GM18951 (cell line): ENCODE measurements at regions not wholly inside any gene's neighbourhood (a gene's known extent, or its start where the extent isn't known, plus 50 kb on each side); places are given as distances from the start of the nearest gene placed in this dataset.

ENCODE experiments used
- POLR2A ChIP-seq: IDR thresholded peaks from 4 replicates; pipeline ENCODE4 v1.6.1; 2011; ENCODE audit warnings: mild to moderate bottlenecking; ENCODE audit not compliant: insufficient read length, insufficient read depth; ENCODE audit errors: extremely low read depth
- in situ Hi-C: fragments of 300-500 bp; cut with MboI; formaldehyde crosslinking; loops from one replicate; pipeline ENCODE4 v1.12.0; 2022; ENCODE audit warnings: low sequenced_read_pairs, mixed read lengths, inconsistent platforms; ENCODE audit not compliant: unreplicated experiment

DNA sequence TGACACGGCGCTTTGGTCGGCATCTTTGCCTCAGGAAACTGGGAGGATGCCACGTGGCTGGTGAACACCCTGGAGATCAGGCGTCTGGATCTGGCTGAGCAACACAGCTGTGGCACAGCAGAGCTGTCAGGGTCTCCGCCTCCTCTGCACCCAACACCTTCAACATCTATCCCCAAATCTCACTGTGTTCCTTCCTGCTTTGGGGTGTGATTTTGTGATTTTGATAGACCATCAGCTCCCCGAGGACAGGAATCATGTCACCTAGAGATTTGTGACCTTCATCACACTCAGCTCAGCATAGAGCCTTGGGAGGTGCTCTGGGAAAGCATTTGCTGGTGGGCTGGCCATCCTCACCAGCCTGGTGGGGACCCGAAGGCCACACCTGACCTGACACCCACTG, 203.7 kb upstream of the FOXQ1 start:
- TF ChIP-seq POLR2A: no peak
- in situ Hi-C loops: no loop called here

DNA sequence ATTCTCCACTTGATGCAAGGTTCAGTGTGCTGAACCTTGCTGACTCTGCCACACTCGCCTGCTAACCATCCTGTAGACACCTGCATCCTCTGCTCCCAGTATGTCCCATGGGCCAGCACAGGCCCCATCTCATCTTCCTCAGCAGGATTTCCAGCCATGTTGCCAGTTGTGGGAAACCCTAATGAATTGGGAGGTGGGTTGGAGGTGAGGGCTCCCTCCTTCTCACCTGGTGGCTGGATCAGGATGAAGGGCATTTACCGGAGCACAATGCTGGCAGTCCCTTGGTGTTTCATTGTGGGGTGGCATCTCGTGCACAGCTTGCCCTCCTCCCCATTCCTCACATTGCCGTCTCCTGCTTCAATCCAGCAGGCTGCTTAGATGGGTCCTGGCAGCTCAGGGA, 204.3 kb upstream of the FOXQ1 start:
- in situ Hi-C loops: no loop called here
- no peak for TF ChIP-seq POLR2A

- no peak for TF ChIP-seq POLR2A
- in situ Hi-C loops: no loop called here
Observed at GRCh38 chr6:1105833-1106400, 206.0 kb upstream of the FOXQ1 start.

- in situ Hi-C loops: no loop called here
- no peak for TF ChIP-seq POLR2A
Observed at GRCh38 chr6:1104988-1105670, 206.8 kb upstream of the FOXQ1 start.

GRCh38 chr6:1103945-1104623, 207.8 kb upstream of the FOXQ1 start:
- in situ Hi-C loops: no loop called here
- no peak for TF ChIP-seq POLR2A

- no peak for TF ChIP-seq POLR2A
- in situ Hi-C loops: no loop called here
Observed at GRCh38 chr6:1103021-1103420, 208.9 kb upstream of the FOXQ1 start.

GRCh38 chr6:1100269-1100668, 211.6 kb upstream of the FOXQ1 start:
- TF ChIP-seq POLR2A: no peak
- in situ Hi-C loops: no loop called here

DNA sequence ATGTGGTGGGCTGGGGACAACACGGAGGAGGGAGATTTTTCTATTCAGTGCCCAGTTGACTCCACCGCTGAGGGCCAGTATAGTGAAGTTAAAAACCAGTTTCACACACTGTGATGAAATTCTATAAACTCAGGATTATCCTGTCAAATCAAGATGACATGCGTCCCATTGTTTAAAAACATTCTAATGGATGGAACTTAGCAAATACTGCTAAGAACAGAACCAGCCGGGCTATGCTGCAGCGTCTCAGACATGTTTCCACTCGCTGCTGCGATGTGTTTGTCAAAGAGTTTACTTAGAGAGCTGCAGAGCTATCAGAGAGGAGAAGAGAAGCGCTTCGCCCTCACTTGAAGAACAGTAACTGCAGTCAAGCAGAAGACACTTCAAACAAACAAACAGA, 212.6 kb upstream of the FOXQ1 start:
- in situ Hi-C loops: no loop called here

DNA sequence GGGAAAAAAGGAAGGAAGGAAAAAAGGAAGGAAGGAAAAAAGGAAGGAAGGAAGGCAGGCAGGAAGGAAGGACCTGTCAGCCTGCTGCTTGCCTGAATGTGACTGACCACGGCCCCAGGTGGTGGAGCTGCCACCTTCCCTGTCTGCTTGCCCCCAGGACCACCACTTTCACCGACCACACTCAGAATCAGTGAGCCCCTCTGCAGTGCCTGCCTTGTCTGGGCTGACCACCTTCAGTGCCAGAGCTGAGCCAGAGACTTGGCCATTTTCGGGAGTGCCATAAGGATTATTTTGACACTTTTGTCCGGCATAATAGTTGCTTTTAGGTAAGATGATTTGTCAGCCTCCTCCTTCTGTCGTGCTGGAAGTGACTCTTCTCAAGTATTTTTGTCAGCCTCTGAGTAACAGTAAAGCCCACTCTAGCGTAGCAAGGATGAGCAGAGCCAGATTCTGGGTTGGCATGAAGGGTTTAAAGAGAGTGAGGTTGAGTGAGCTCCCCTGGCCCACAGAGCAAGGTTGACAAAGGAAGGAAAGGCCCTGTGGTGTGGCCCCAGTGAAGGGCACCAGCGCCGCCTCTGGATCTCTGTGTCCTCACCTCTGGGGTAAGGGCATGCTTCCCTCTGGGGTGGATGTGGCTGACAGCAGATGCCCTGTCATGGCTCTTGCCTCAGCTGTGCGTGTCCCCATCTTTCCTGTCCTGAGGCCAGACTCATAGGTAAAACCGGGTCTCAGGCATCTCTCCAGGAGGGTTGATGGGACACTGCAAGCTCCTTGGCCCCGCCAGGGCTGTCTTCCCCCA, 214.7 kb upstream of the FOXQ1 start:
- in situ Hi-C loops: no loop called here
- no peak for TF ChIP-seq POLR2A

More for the DNA sequence above, 212.6 kb upstream of the FOXQ1 start:
- TF ChIP-seq POLR2A: no peak

DNA sequence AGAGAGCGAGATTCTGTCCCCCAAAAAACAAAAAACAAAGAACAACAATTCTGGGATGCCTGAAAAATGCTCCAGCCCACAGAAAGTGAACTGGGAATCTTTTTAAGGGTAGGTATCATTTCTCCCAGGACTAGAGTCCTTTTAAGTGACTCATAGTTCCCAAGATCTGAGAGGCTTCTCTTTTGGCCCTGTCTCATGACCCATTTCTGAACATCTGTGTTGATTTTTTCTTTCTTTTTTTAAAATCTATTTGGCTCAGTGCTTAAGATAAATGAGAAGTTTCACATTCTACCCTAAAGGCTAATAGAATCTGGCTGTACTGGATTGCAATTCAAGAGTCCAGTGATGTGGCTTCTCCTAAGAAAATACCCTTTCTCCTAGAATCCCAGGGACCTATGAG, 217.6 kb upstream of the FOXQ1 start:
- in situ Hi-C loops: no loop called here
- TF ChIP-seq POLR2A: no peak

- in situ Hi-C loops: no loop called here
- TF ChIP-seq POLR2A: no peak
Observed at GRCh38 chr6:1091900-1092299, 220.0 kb upstream of the FOXQ1 start.

DNA sequence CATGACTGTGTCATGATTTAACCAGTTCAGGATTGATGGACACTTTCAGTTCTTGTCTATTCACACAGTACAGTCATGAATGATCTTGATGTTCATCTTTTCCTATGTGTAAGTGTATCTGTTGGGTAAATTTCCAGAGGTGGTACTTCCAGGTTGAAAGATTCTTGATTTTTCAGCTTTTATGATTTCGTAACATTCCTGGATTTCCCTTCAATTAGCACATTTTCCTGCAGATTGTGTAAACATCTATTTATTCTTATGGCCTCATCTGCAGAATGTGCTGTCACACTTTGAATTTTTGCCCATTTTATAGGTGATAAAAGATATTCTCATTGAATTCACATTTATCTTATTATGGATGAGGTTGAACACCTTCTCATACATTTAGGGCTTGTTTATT, 222.0 kb upstream of the FOXQ1 start:
- in situ Hi-C loops: no loop called here

DNA sequence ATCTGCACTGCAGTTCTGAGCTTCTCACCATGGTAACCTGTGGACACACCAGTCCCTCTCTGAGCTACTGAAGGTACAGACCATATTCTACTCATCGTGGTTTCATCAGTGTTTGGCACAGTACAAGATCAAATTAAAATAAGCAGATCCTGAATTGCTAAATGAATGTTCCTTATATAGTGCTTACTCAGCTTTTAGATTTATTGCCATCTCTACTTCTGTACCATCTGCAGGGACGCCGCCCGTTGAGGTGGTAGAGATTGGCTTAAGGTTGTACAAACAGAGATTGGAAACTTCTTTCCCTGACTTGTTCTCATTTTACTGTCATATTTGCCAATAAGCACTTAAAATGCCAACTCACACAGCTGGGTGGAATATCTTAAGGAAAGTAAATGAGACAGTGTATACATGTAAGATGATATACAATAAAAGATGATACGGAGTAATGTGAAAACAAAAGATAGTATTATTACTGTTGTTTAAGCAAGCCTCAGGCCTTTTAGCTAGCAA, 223.4 kb upstream of the FOXQ1 start:
- in situ Hi-C loops: no loop called here
- TF ChIP-seq POLR2A: no peak

More for the DNA sequence above, 222.0 kb upstream of the FOXQ1 start:
- TF ChIP-seq POLR2A: no peak
